ENCODE measurements at regions not wholly inside any gene's neighbourhood (a gene's known extent, or its start where the extent isn't known, plus 50 kb on each side); places are given as distances from the start of the nearest gene placed in this dataset.

DNA sequence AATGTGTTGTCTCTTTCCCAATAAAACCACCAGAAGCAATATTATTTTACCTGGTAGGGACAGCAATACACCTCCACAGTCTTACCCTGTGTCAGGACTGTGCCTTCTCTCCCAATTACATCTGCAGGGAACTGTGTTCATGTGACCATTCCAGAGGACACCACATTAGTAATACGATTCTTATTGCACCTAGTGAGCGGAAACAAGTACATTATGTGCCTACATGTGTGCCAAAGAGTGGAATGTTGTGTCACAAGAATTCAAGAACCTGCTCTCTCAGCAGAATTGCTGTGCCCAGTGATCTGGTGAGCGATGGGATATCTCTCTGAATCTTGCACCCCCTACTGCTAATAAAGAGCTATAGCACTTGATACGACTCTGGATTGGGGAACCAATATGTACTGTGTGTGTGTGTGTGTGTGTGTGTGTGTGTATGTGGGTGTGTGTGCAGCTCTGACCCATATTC is 57.4 kb upstream of the FOXC1 start:
- TF ChIP-seq, protein P1, sequence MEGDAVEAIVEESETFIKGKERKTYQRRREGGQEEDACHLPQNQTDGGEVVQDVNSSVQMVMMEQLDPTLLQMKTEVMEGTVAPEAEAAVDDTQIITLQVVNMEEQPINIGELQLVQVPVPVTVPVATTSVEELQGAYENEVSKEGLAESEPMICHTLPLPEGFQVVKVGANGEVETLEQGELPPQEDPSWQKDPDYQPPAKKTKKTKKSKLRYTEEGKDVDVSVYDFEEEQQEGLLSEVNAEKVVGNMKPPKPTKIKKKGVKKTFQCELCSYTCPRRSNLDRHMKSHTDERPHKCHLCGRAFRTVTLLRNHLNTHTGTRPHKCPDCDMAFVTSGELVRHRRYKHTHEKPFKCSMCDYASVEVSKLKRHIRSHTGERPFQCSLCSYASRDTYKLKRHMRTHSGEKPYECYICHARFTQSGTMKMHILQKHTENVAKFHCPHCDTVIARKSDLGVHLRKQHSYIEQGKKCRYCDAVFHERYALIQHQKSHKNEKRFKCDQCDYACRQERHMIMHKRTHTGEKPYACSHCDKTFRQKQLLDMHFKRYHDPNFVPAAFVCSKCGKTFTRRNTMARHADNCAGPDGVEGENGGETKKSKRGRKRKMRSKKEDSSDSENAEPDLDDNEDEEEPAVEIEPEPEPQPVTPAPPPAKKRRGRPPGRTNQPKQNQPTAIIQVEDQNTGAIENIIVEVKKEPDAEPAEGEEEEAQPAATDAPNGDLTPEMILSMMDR (IDR thresholded peaks at IDR 0.05) = no peak
- no peak for TF ChIP-seq POLR2AphosphoS5 (IDR thresholded peaks at IDR 0.05; ENCODE audit: insufficient read depth in 1 of 2, low read depth in 1 of 2)
